SU-DHL-6 (cell line): ENCODE measurements at regions not wholly inside any gene's neighbourhood (a gene's known extent, or its start where the extent isn't known, plus 50 kb on each side); places are given as distances from the start of the nearest gene placed in this dataset.

ENCODE experiments used
- EZH2phosphoT487 ChIP-seq: fragments of 200-600 bp; sonication (generic), shearing (Covaris generic); conservative IDR thresholded peaks from 2 replicates; pipeline ENCODE4 v1.6.1; 2018; ENCODE audit warnings: mild to moderate bottlenecking, antibody characterized with exemption, low read length, moderate library complexity, mixed read lengths
- TF ChIP-seq, protein P1 (sequence below): fragments of 200-600 bp; sonication (generic); IDR thresholded peaks from one replicate; pipeline ENCODE4 v1.5.1; 2017; ENCODE audit warnings: antibody characterized with exemption, mild to moderate bottlenecking, low read length, moderate library complexity; ENCODE audit not compliant: insufficient read depth, poor library complexity, severe bottlenecking

GRCh38 chr17:16879686-16880085 lies 92.2 kb downstream of the TNFRSF13B start:
- TF ChIP-seq, protein P1, sequence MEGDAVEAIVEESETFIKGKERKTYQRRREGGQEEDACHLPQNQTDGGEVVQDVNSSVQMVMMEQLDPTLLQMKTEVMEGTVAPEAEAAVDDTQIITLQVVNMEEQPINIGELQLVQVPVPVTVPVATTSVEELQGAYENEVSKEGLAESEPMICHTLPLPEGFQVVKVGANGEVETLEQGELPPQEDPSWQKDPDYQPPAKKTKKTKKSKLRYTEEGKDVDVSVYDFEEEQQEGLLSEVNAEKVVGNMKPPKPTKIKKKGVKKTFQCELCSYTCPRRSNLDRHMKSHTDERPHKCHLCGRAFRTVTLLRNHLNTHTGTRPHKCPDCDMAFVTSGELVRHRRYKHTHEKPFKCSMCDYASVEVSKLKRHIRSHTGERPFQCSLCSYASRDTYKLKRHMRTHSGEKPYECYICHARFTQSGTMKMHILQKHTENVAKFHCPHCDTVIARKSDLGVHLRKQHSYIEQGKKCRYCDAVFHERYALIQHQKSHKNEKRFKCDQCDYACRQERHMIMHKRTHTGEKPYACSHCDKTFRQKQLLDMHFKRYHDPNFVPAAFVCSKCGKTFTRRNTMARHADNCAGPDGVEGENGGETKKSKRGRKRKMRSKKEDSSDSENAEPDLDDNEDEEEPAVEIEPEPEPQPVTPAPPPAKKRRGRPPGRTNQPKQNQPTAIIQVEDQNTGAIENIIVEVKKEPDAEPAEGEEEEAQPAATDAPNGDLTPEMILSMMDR, result no peak
- TF ChIP-seq EZH2phosphoT487, result no peak
